Neural cell (in vitro differentiated cells): ENCODE measurements at regions not wholly inside any gene's neighbourhood (a gene's known extent, or its start where the extent isn't known, plus 50 kb on each side); places are given as distances from the start of the nearest gene placed in this dataset.

Experiments
- H2AFZ ChIP-seq: fragments of 200-600, 300-800 bp; sonication (generic), shearing (Covaris generic); 2 replicates; pipeline ENCODE4 v1.6.0; 2014; ENCODE audit warnings: low read depth, mild to moderate bottlenecking, antibody characterized with exemption, low read length, moderate library complexity
- H3F3A ChIP-seq: fragments of 200-600 bp; shearing (Covaris generic); 2 replicates; pipeline ENCODE4 v1.6.1; 2016; ENCODE audit warnings: mild to moderate bottlenecking, moderate library complexity, mixed read lengths, antibody characterized with exemption, low read length; ENCODE audit not compliant: insufficient read depth, poor library complexity, severe bottlenecking
- H3K27ac ChIP-seq: fragments of 200-600, 300-800 bp; sonication (generic), shearing (Covaris generic); 2 replicates; pipeline ENCODE4 v1.5.1; 2014; ENCODE audit warnings: mild to moderate bottlenecking, low read length, moderate library complexity
- H3K27me3 ChIP-seq: fragments of 300-800, 200-600 bp; sonication (generic), shearing (Covaris generic); 2 replicates; pipeline ENCODE4 v1.6.0; 2014; ENCODE audit warnings: mild to moderate bottlenecking, low read depth, low read length, moderate library complexity; ENCODE audit not compliant: insufficient read depth
- H3K36me3 ChIP-seq: fragments of 300-800, 200-600 bp; sonication (generic), shearing (Covaris generic); 2 replicates; pipeline ENCODE4 v1.5.1; 2014; ENCODE audit warnings: mild to moderate bottlenecking, antibody characterized with exemption, low read length, moderate library complexity; ENCODE audit not compliant: insufficient read depth
- H3K4me2 ChIP-seq: fragments of 300-800, 200-600 bp; sonication (generic), shearing (Covaris generic); 2 replicates; pipeline ENCODE4 v1.6.0; 2014; ENCODE audit warnings: mild to moderate bottlenecking, low read length
- H3K4me3 ChIP-seq: fragments of 300-800, 200-600 bp; sonication (generic), shearing (Covaris generic); 2 replicates; pipeline ENCODE4 v1.5.1; 2014; ENCODE audit warnings: mild to moderate bottlenecking, low read length, moderate library complexity
- H3K79me2 ChIP-seq: fragments of 200-600 bp; shearing (Covaris generic); replicated peaks from 2 replicates; pipeline ENCODE4 v1.6.0; 2014; ENCODE audit warnings: mild to moderate bottlenecking, low read length, moderate library complexity; ENCODE audit not compliant: insufficient read depth
- H3K9ac ChIP-seq: fragments of 300-800, 200-600 bp; sonication (generic), shearing (Covaris generic); 2 replicates; pipeline ENCODE4 v1.6.1; 2016; ENCODE audit warnings: mild to moderate bottlenecking, low read length, mixed read lengths
- H3K9me2 ChIP-seq: fragments of 200-600 bp; shearing (Covaris generic); 2 replicates; pipeline ENCODE4 v1.6.1; 2016; ENCODE audit warnings: mild to moderate bottlenecking, low read length, mixed read lengths; ENCODE audit not compliant: insufficient read depth
- H3K9me3 ChIP-seq: fragments of 200-600, 300-800 bp; sonication (generic), shearing (Covaris generic); 2 replicates; pipeline ENCODE4 v1.6.1; 2016; ENCODE audit warnings: mild to moderate bottlenecking, mixed run types, low read length, moderate library complexity, mixed read lengths
- H4K20me1 ChIP-seq: fragments of 200-600 bp; shearing (Covaris generic); 2 replicates; pipeline ENCODE4 v1.6.1; 2016; ENCODE audit warnings: mild to moderate bottlenecking, mixed run types; ENCODE audit not compliant: insufficient read depth
- CTCF ChIP-seq: fragments of 450-650 bp; IDR thresholded peaks from 2 replicates; pipeline ENCODE4 v1.5.1; 2014; ENCODE audit warnings: antibody characterized with exemption, mild to moderate bottlenecking, moderate library complexity; ENCODE audit not compliant: poor library complexity, severe bottlenecking
- EP300 ChIP-seq: fragments of 450-650 bp; conservative IDR thresholded peaks from 2 replicates; pipeline ENCODE4 v1.6.1; 2014; ENCODE audit warnings: antibody characterized with exemption, mild to moderate bottlenecking, moderate library complexity; ENCODE audit not compliant: poor library complexity, severe bottlenecking
- EZH2 ChIP-seq: fragments of 200-600, 300-800 bp; shearing (Covaris generic), sonication (generic); IDR thresholded peaks from 2 replicates; pipeline ENCODE4 v1.6.1; 2014; ENCODE audit warnings: antibody characterized with exemption, low read length, borderline replicate concordance, mild to moderate bottlenecking; ENCODE audit not compliant: insufficient read depth, poor library complexity, severe bottlenecking
- MXI1 ChIP-seq: fragments of 450-650 bp; conservative IDR thresholded peaks from 2 replicates; pipeline ENCODE4 v1.6.1; 2014; ENCODE audit warnings: antibody characterized with exemption, mild to moderate bottlenecking; ENCODE audit not compliant: poor library complexity, severe bottlenecking
- POLR2AphosphoS5 ChIP-seq: IDR thresholded peaks from 2 replicates; pipeline ENCODE4 v1.6.1; 2012
- RAD21 ChIP-seq: fragments of 450-650 bp; conservative IDR thresholded peaks from 2 replicates; pipeline ENCODE4 v1.6.1; 2014; ENCODE audit warnings: antibody characterized with exemption, mild to moderate bottlenecking, moderate library complexity
- REST ChIP-seq: IDR thresholded peaks from 2 replicates; pipeline ENCODE4 v1.6.1; 2012; ENCODE audit warnings: borderline replicate concordance
- SMC3 ChIP-seq: fragments of 450-650 bp; conservative IDR thresholded peaks from 2 replicates; pipeline ENCODE4 v1.6.1; 2014; ENCODE audit warnings: antibody characterized with exemption, mild to moderate bottlenecking, moderate library complexity; ENCODE audit not compliant: poor library complexity
- TAF1 ChIP-seq: IDR thresholded peaks from 2 replicates; pipeline ENCODE4 v1.6.1; 2012; ENCODE audit warnings: low read depth

GRCh38 chr2:13543550-13543949, 826.8 kb downstream of the TRIB2 start:
- Histone ChIP-seq H3K4me3 (no peak overlapping the region), H3F3A (peaks cover 6% of the 10 kb centered on the region), H3K4me2 (no peak overlapping the region), H3K27ac (no peak overlapping the region), H2AFZ (no peak overlapping the region), H3K36me3 (no peaks in the 10 kb centered on the region), H3K9me3 (no peaks in the 10 kb centered on the region), H4K20me1 (no peaks in the 10 kb centered on the region), H3K9ac (no peak overlapping the region), H3K79me2 (no peaks in the 10 kb centered on the region), H3K27me3 (no peaks in the 10 kb centered on the region), H3K9me2 (no peaks in the 10 kb centered on the region)
- TF ChIP-seq CTCF: no peak
- no peak for TF ChIP-seq TAF1
- TF ChIP-seq EP300: no peak
- TF ChIP-seq EZH2: no peak
- no peak for TF ChIP-seq POLR2AphosphoS5
- no peak for TF ChIP-seq REST
- TF ChIP-seq SMC3: no peak
- no peak for TF ChIP-seq MXI1
- TF ChIP-seq RAD21: no peak

- Histone ChIP-seq H3F3A (no peaks in the 10 kb centered on the region), H4K20me1 (no peaks in the 10 kb centered on the region), H3K9ac (no peak overlapping the region), H3K4me2 (no peak overlapping the region), H3K9me2 (no peaks in the 10 kb centered on the region), H3K79me2 (no peaks in the 10 kb centered on the region), H2AFZ (no peak overlapping the region), H3K27me3 (no peaks in the 10 kb centered on the region), H3K27ac (no peak overlapping the region), H3K9me3 (no peaks in the 10 kb centered on the region), H3K4me3 (no peak overlapping the region), H3K36me3 (no peaks in the 10 kb centered on the region)
- TF ChIP-seq CTCF (no peak), EZH2 (no peak), TAF1 (no peak), REST (no peak), POLR2AphosphoS5 (no peak), SMC3 (no peak), RAD21 (no peak)
Measured at GRCh38 chr2:13545320-13545719, 828.6 kb downstream of the TRIB2 start.
